K562 (cell line): ENCODE measurements at regions not wholly inside any gene's neighbourhood (a gene's known extent, or its start where the extent isn't known, plus 50 kb on each side); places are given as distances from the start of the nearest gene placed in this dataset.

Experiments
- TF ChIP-seq, protein P1 (sequence below): fragments of 200-600 bp; sonication (generic); IDR thresholded peaks from one replicate; pipeline ENCODE4 v1.6.1; 2012; ENCODE audit warnings: mild to moderate bottlenecking, low read depth, low read length, inconsistent platforms

DNA sequence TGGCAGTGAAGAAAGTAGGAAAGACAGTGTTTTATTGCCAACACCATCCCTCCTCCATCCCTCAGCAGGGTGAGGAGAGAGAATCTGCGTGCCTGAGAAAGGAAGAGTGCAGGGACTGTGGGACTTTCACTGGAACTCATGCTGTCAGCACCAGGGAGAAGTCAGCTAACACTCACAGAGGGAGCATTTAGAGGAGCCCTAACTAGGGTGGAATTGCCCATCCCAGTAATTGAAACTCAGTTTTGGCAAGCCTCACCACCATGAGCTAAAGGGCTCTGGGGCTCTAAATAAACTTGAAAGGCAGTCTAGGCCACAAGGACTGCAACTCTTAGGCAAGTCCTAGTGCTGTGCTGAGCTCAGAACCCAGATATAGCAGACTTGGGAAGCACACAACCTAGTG lies 622.3 kb downstream of the SEMA5A start (continued):
- TF ChIP-seq, protein P1, sequence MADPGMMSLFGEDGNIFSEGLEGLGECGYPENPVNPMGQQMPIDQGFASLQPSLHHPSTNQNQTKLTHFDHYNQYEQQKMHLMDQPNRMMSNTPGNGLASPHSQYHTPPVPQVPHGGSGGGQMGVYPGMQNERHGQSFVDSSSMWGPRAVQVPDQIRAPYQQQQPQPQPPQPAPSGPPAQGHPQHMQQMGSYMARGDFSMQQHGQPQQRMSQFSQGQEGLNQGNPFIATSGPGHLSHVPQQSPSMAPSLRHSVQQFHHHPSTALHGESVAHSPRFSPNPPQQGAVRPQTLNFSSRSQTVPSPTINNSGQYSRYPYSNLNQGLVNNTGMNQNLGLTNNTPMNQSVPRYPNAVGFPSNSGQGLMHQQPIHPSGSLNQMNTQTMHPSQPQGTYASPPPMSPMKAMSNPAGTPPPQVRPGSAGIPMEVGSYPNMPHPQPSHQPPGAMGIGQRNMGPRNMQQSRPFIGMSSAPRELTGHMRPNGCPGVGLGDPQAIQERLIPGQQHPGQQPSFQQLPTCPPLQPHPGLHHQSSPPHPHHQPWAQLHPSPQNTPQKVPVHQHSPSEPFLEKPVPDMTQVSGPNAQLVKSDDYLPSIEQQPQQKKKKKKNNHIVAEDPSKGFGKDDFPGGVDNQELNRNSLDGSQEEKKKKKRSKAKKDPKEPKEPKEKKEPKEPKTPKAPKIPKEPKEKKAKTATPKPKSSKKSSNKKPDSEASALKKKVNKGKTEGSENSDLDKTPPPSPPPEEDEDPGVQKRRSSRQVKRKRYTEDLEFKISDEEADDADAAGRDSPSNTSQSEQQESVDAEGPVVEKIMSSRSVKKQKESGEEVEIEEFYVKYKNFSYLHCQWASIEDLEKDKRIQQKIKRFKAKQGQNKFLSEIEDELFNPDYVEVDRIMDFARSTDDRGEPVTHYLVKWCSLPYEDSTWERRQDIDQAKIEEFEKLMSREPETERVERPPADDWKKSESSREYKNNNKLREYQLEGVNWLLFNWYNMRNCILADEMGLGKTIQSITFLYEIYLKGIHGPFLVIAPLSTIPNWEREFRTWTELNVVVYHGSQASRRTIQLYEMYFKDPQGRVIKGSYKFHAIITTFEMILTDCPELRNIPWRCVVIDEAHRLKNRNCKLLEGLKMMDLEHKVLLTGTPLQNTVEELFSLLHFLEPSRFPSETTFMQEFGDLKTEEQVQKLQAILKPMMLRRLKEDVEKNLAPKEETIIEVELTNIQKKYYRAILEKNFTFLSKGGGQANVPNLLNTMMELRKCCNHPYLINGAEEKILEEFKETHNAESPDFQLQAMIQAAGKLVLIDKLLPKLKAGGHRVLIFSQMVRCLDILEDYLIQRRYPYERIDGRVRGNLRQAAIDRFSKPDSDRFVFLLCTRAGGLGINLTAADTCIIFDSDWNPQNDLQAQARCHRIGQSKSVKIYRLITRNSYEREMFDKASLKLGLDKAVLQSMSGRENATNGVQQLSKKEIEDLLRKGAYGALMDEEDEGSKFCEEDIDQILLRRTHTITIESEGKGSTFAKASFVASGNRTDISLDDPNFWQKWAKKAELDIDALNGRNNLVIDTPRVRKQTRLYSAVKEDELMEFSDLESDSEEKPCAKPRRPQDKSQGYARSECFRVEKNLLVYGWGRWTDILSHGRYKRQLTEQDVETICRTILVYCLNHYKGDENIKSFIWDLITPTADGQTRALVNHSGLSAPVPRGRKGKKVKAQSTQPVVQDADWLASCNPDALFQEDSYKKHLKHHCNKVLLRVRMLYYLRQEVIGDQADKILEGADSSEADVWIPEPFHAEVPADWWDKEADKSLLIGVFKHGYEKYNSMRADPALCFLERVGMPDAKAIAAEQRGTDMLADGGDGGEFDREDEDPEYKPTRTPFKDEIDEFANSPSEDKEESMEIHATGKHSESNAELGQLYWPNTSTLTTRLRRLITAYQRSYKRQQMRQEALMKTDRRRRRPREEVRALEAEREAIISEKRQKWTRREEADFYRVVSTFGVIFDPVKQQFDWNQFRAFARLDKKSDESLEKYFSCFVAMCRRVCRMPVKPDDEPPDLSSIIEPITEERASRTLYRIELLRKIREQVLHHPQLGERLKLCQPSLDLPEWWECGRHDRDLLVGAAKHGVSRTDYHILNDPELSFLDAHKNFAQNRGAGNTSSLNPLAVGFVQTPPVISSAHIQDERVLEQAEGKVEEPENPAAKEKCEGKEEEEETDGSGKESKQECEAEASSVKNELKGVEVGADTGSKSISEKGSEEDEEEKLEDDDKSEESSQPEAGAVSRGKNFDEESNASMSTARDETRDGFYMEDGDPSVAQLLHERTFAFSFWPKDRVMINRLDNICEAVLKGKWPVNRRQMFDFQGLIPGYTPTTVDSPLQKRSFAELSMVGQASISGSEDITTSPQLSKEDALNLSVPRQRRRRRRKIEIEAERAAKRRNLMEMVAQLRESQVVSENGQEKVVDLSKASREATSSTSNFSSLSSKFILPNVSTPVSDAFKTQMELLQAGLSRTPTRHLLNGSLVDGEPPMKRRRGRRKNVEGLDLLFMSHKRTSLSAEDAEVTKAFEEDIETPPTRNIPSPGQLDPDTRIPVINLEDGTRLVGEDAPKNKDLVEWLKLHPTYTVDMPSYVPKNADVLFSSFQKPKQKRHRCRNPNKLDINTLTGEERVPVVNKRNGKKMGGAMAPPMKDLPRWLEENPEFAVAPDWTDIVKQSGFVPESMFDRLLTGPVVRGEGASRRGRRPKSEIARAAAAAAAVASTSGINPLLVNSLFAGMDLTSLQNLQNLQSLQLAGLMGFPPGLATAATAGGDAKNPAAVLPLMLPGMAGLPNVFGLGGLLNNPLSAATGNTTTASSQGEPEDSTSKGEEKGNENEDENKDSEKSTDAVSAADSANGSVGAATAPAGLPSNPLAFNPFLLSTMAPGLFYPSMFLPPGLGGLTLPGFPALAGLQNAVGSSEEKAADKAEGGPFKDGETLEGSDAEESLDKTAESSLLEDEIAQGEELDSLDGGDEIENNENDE = no peak
